Activated CD4-positive, alpha-beta T cell treated with anti-CD3 and anti-CD28 coated beads, Interleukin-2, Interleukin-4, amounts not matched to agents 100 ng/mL and 50 ng/mL, durations not matched to agents 16 hours and 8 hours (primary cell): ENCODE measurements at regions not wholly inside any gene's neighbourhood (a gene's known extent, or its start where the extent isn't known, plus 50 kb on each side); places are given as distances from the start of the nearest gene placed in this dataset.

Experiments
- DNase-seq: peaks from one replicate; pipeline ENCODE4 v3.0.0-alpha.2; 2020; ENCODE audit warnings: low spot score

GRCh38 chr12:97336900-97337751 is 125.5 kb upstream of the RMST start:
- peak; percentile 11 for DNase-seq

- no peak for DNase-seq
Observed at GRCh38 chr12:97342130-97342529, 120.5 kb upstream of the RMST start.

- DNase-seq = no peak
Observed at GRCh38 chr12:97347956-97348355, 114.6 kb upstream of the RMST start.

GRCh38 chr12:97358361-97358760 is 104.2 kb upstream of the RMST start:
- no peak for DNase-seq

GRCh38 chr12:97359021-97359690 is 103.4 kb upstream of the RMST start:
- no peak for DNase-seq

- DNase-seq = no peak
Observed at GRCh38 chr12:97363693-97364092, 98.9 kb upstream of the RMST start.

GRCh38 chr12:97368462-97369163 is 94.0 kb upstream of the RMST start:
- no peak for DNase-seq

GRCh38 chr12:97375310-97375709 is 87.3 kb upstream of the RMST start:
- DNase-seq = no peak

GRCh38 chr12:97380440-97380839 is 82.2 kb upstream of the RMST start:
- no peak for DNase-seq

GRCh38 chr12:97385121-97385520 is 77.5 kb upstream of the RMST start:
- DNase-seq = no peak

GRCh38 chr12:97386133-97386581 is 76.4 kb upstream of the RMST start:
- DNase-seq = no peak

GRCh38 chr12:97387844-97388243 is 74.8 kb upstream of the RMST start:
- DNase-seq = no peak

GRCh38 chr12:97394657-97395056 is 67.9 kb upstream of the RMST start:
- no peak for DNase-seq

GRCh38 chr12:97397008-97397407 is 65.6 kb upstream of the RMST start:
- no peak for DNase-seq

- DNase-seq = no peak
Observed at GRCh38 chr12:97398704-97399103, 63.9 kb upstream of the RMST start.

- DNase-seq = no peak
Observed at GRCh38 chr12:97404093-97404492, 58.5 kb upstream of the RMST start.

GRCh38 chr12:97404543-97404942 is 58.1 kb upstream of the RMST start:
- DNase-seq = peak; percentile 22

GRCh38 chr12:97408363-97408762 is 54.2 kb upstream of the RMST start:
- no peak for DNase-seq

- no peak for DNase-seq
Observed at GRCh38 chr12:97411341-97411740, 51.3 kb upstream of the RMST start.
